H9 (cell line): ENCODE measurements at regions not wholly inside any gene's neighbourhood (a gene's known extent, or its start where the extent isn't known, plus 50 kb on each side); places are given as distances from the start of the nearest gene placed in this dataset.

Experiments
- DNase-seq: peaks from one replicate; pipeline ENCODE4 v3.0.0-alpha.2; 2017
- H2AFZ ChIP-seq: one replicate; pipeline ENCODE4 v1.6.1; 2013; ENCODE audit warnings: mild to moderate bottlenecking, low read length, control low read depth, moderate library complexity
- H2AK5ac ChIP-seq: 2 replicates; pipeline ENCODE4 v1.6.1; 2013; ENCODE audit warnings: low read length, control low read depth, mixed read lengths; ENCODE audit not compliant: insufficient read length
- H2BK120ac ChIP-seq: one replicate; pipeline ENCODE4 v1.6.1; 2013; ENCODE audit warnings: low read depth, mild to moderate bottlenecking, low read length, control low read depth, inconsistent platforms; ENCODE audit not compliant: poor library complexity, severe bottlenecking
- H2BK12ac ChIP-seq: 2 replicates; pipeline ENCODE4 v1.6.1; 2013; ENCODE audit warnings: low read length, control low read depth, mixed read lengths, low read depth; ENCODE audit not compliant: insufficient read length
- H2BK15ac ChIP-seq: 2 replicates; pipeline ENCODE4 v1.6.1; 2013; ENCODE audit warnings: low read depth, low read length, control low read depth
- H2BK20ac ChIP-seq: one replicate; pipeline ENCODE4 v1.6.1; 2013; ENCODE audit warnings: low read depth, mild to moderate bottlenecking, low read length, control low read depth, inconsistent platforms; ENCODE audit not compliant: poor library complexity, severe bottlenecking
- H2BK5ac ChIP-seq: 2 replicates; pipeline ENCODE4 v1.6.1; 2013; ENCODE audit warnings: low read length, control low read depth, mixed read lengths; ENCODE audit not compliant: insufficient read length
- H3K14ac ChIP-seq: 2 replicates; pipeline ENCODE4 v1.6.1; 2013; ENCODE audit warnings: low read length, control low read depth; ENCODE audit not compliant: insufficient read depth
- H3K18ac ChIP-seq: 2 replicates; pipeline ENCODE4 v1.6.1; 2013; ENCODE audit warnings: low read depth, mild to moderate bottlenecking, mixed read lengths, low read length, control low read depth; ENCODE audit not compliant: insufficient read length
- H3K23ac ChIP-seq: 2 replicates; pipeline ENCODE4 v1.6.1; 2013; ENCODE audit warnings: low read length, control low read depth, mixed read lengths, low read depth; ENCODE audit not compliant: insufficient read length
- H3K23me2 ChIP-seq: 2 replicates; pipeline ENCODE4 v1.6.1; 2013; ENCODE audit warnings: low read depth, mild to moderate bottlenecking, mixed read lengths, low read length, control low read depth; ENCODE audit not compliant: insufficient read length, poor library complexity, severe bottlenecking
- H3K27ac ChIP-seq: 2 replicates; pipeline ENCODE4 v1.5.1; 2013; ENCODE audit warnings: low read length, control low read depth, mixed read lengths, low read depth; ENCODE audit not compliant: insufficient read length
- H3K27me3 ChIP-seq: 2 replicates; pipeline ENCODE4 v1.6.1; 2013; ENCODE audit warnings: low read length, control low read depth, inconsistent platforms; ENCODE audit not compliant: insufficient read depth
- H3K4ac ChIP-seq: 2 replicates; pipeline ENCODE4 v1.6.1; 2013; ENCODE audit warnings: low read depth, mild to moderate bottlenecking, control low read depth, inconsistent platforms, low read length, moderate library complexity
- H3K4me1 ChIP-seq: 2 replicates; pipeline ENCODE4 v1.6.1; 2013; ENCODE audit warnings: low read length, control low read depth, inconsistent platforms; ENCODE audit not compliant: insufficient read depth
- H3K4me2 ChIP-seq: 2 replicates; pipeline ENCODE4 v1.6.1; 2013; ENCODE audit warnings: low read length, control low read depth, mixed read lengths; ENCODE audit not compliant: insufficient read length, insufficient read depth
- H3K56ac ChIP-seq: 2 replicates; pipeline ENCODE4 v1.6.1; 2013; ENCODE audit warnings: low read depth, mild to moderate bottlenecking, mixed read lengths, low read length, control low read depth; ENCODE audit not compliant: insufficient read length
- H3K79me1 ChIP-seq: 2 replicates; pipeline ENCODE4 v1.6.1; 2013; ENCODE audit warnings: low read depth, mild to moderate bottlenecking, moderate library complexity, low read length, control low read depth, inconsistent platforms; ENCODE audit not compliant: insufficient read depth, poor library complexity, severe bottlenecking
- H3K79me2 ChIP-seq: 2 replicates; pipeline ENCODE4 v1.6.1; 2013; ENCODE audit warnings: low read length, control low read depth, inconsistent platforms; ENCODE audit not compliant: insufficient read depth
- H3K9ac ChIP-seq: 2 replicates; pipeline ENCODE4 v1.6.1; 2013; ENCODE audit warnings: low read length, control low read depth, mixed read lengths; ENCODE audit not compliant: insufficient read length; ENCODE audit errors: extremely low read depth
- H3K9me3 ChIP-seq: one replicate; pipeline ENCODE4 v1.6.1; 2013; ENCODE audit warnings: low read depth, low read length, inconsistent platforms; ENCODE audit not compliant: control insufficient read depth
- H3T11ph ChIP-seq: one replicate; pipeline ENCODE4 v1.6.1; 2013; ENCODE audit warnings: mild to moderate bottlenecking, low read length, control low read depth, inconsistent platforms
- H4K20me1 ChIP-seq: one replicate; pipeline ENCODE4 v1.6.1; 2013; ENCODE audit not compliant: control insufficient read depth, insufficient read length, insufficient read depth
- H4K5ac ChIP-seq: 2 replicates; pipeline ENCODE4 v1.6.1; 2013; ENCODE audit warnings: low read depth, mild to moderate bottlenecking, mixed read lengths, low read length, control low read depth; ENCODE audit not compliant: insufficient read length
- H4K8ac ChIP-seq: replicated peaks from 2 replicates; pipeline ENCODE4 v1.6.1; 2013; ENCODE audit warnings: low read length, control low read depth, mixed read lengths, low read depth; ENCODE audit not compliant: insufficient read length
- H4K91ac ChIP-seq: 2 replicates; pipeline ENCODE4 v1.6.1; 2013; ENCODE audit warnings: low read depth, mild to moderate bottlenecking, moderate library complexity, mixed read lengths, low read length, control low read depth; ENCODE audit not compliant: insufficient read length
- H3K27ac Mint-ChIP-seq, 3 experiments: 2 replicates in 2 of 3; 3 replicates in 1 of 3; pipeline ENCODE4 v1.8.0; 2020 to 2021; ENCODE audit warnings: mixed read lengths in 3 of 3, mild to moderate bottlenecking in 1 of 3, moderate library complexity in 1 of 3
- H3K27me3 Mint-ChIP-seq: 2 replicates; pipeline ENCODE4 v1.8.0; 2021; ENCODE audit warnings: low read depth, mild to moderate bottlenecking, moderate library complexity, mixed read lengths
- H3K36me3 Mint-ChIP-seq, 3 experiments: 2 replicates in 2 of 3; 3 replicates in 1 of 3; pipeline ENCODE4 v1.8.0; 2020 to 2021; ENCODE audit warnings: low read depth in 3 of 3, mixed read lengths in 3 of 3; ENCODE audit not compliant: insufficient read depth in 1 of 3
- H3K4me1 Mint-ChIP-seq, 2 experiments: 2 replicates each; pipeline ENCODE4 v1.8.0; 2020; ENCODE audit warnings: mixed read lengths in 2 of 2
- H3K4me3 Mint-ChIP-seq, 2 experiments: 2 replicates in 1 of 2; 3 replicates in 1 of 2; pipeline ENCODE4 v1.8.0; 2020 to 2021; ENCODE audit warnings: mild to moderate bottlenecking in 2 of 2, mixed read lengths in 2 of 2, moderate library complexity in 1 of 2
- H3K9me3 Mint-ChIP-seq, 2 experiments: 2 replicates in 1 of 2; 3 replicates in 1 of 2; pipeline ENCODE4 v1.8.0; 2020; ENCODE audit warnings: mild to moderate bottlenecking in 2 of 2, mixed read lengths in 2 of 2, moderate library complexity in 1 of 2
- WGBS: extraction: QIAGEN DNeasy Blood & Tissue Kit; methylation state at CpG from one replicate; pipeline ENCODE4 v1.1.7; 2013; ENCODE audit warnings: missing lambda C conversion rate, low lambda C conversion rate, mixed read lengths; ENCODE audit not compliant: insufficient read length; ENCODE audit errors: extremely low coverage; 5-methylcytosine and 5-hydroxymethylcytosine counted together
- TF ChIP-seq, protein P1 (sequence below): fragments of 200-600 bp; sonication (generic); conservative IDR thresholded peaks from 3 replicates; pipeline ENCODE4 v1.8.0; 2021; ENCODE audit warnings: antibody characterized with exemption, mild to moderate bottlenecking

DNA sequence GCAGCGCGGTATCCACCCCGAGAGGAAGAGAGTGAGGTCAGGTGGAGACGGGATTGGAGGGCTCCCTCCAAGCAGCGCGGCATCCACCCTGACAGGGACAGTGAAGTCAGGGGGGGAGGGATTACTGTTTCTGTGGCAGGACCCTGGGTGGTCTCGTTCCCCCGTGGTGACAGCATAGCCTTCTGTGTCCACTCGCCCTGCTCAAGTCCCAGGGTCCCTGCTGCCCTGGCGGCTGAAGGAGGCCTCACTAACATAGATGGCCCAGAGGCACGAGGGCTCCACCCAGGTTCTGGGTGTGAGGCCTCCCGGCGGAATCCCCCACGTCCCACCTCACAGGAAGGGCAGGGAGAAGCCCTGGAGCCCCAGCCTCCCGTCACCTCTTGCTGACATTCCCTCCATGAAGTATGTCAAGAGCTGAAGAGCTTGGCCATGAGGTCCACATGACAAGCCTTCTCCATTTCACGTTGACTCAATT lies 636.1 kb downstream of the BRD1 start:
- Histone ChIP-seq H2BK12ac (no peak overlapping the region), H3K27me3 (no peaks in the 10 kb centered on the region), H3K9ac (no peak overlapping the region), H2BK15ac (no peak overlapping the region), H4K8ac (no peak overlapping the region), H4K5ac (no peak overlapping the region), H2AFZ (no peak overlapping the region), H3K14ac (no peak overlapping the region), H3K23me2 (no peaks in the 10 kb centered on the region), H3K4me2 (no peak overlapping the region), H2AK5ac (no peak overlapping the region), H3T11ph (no peak overlapping the region), H3K79me2 (no peaks in the 10 kb centered on the region), H3K23ac (no peak overlapping the region), H4K20me1 (no peaks in the 10 kb centered on the region), H3K18ac (no peak overlapping the region), H3K27ac (no peak overlapping the region), H3K56ac (no peak overlapping the region), H2BK5ac (no peak overlapping the region), H3K4me1 (no peaks in the 10 kb centered on the region), H3K79me1 (no peaks in the 10 kb centered on the region), H3K9me3 (no peaks in the 10 kb centered on the region), H4K91ac (no peak overlapping the region), H2BK120ac (no peak overlapping the region), H2BK20ac (no peak overlapping the region), H3K4ac (no peak overlapping the region)
- Mint-ChIP-seq H3K4me3 (no peak overlapping the region), H3K27ac (no peak overlapping the region), H3K9me3 (peaks cover 5 to 8% of the 10 kb centered on the region in 2 experiments; a peak in 4 of 5 replicates), H3K27me3 (peaks cover 24% of the 10 kb centered on the region), H3K4me1 (no peaks in the 10 kb centered on the region), H3K36me3 (no peaks in the 10 kb centered on the region; a peak in 2 of 7 replicates)
- TF ChIP-seq, protein P1, sequence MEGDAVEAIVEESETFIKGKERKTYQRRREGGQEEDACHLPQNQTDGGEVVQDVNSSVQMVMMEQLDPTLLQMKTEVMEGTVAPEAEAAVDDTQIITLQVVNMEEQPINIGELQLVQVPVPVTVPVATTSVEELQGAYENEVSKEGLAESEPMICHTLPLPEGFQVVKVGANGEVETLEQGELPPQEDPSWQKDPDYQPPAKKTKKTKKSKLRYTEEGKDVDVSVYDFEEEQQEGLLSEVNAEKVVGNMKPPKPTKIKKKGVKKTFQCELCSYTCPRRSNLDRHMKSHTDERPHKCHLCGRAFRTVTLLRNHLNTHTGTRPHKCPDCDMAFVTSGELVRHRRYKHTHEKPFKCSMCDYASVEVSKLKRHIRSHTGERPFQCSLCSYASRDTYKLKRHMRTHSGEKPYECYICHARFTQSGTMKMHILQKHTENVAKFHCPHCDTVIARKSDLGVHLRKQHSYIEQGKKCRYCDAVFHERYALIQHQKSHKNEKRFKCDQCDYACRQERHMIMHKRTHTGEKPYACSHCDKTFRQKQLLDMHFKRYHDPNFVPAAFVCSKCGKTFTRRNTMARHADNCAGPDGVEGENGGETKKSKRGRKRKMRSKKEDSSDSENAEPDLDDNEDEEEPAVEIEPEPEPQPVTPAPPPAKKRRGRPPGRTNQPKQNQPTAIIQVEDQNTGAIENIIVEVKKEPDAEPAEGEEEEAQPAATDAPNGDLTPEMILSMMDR, result no peak
- WGBS, result no CpG with 5 or more reads among the region's 16 CpGs
- DNase-seq, result no peak
